ENCODE measurements at regions not wholly inside any gene's neighbourhood (a gene's known extent, or its start where the extent isn't known, plus 50 kb on each side); places are given as distances from the start of the nearest gene placed in this dataset.
"Not testable (repeated sequence)": the region's sequence is repeated elsewhere in the genome, so short reads cannot be mapped to it uniquely, and the experiment has no call there.

GRCh38 chr3:174336784-174337183 is 522.4 kb upstream of the NAALADL2 start:
- DNase-seq (ENCODE audit: low spot score), result no peak

DNA sequence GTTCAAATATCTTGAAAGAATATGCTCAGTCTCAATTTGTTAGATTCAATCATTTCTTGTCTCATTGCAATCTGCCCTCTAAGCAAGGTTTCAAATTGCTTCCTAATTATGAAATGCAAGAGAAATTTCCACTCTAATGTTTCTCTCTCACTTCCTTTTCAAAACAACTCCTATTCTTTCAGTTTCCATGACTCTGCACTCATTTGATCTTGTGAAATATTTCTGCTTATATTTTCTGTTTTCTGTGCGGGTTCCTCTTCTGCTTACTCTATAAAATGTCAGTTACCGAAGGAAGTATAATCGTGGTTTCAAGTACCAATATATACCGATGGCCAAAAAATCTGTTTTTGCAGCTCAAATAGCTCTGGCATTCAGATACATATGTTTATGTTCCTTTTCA is 521.9 kb upstream of the NAALADL2 start:
- no peak for DNase-seq (ENCODE audit: low spot score)

GRCh38 chr3:174340624-174341587 is 518.2 kb upstream of the NAALADL2 start:
- no peak for DNase-seq (ENCODE audit: low spot score)

DNA sequence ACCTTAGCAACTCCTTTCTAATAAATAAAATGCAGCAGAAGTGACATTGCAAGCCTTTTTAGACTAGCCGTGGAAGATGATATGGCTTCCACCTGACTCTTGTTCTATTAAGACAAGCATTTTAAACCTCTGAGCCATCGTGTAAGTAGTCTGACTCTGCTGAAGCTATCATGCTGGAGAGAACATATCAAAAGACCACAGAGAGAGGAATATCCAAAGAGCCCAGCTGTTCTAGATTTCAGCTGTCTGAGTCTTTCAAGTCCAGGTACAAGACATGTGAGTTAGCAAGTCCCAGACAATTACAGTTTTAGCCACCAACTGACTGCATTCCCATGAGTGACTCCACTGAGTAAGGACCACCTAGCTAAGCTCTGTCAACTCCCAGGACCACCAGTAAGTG is 517.0 kb upstream of the NAALADL2 start:
- no peak for DNase-seq (ENCODE audit: low spot score)

- DNase-seq (ENCODE audit: low spot score), result no peak
Observed at GRCh38 chr3:174342941-174343501, 516.1 kb upstream of the NAALADL2 start.

GRCh38 chr3:174346141-174346540 is 513.0 kb upstream of the NAALADL2 start:
- DNase-seq (ENCODE audit: low spot score), result no peak

- DNase-seq (ENCODE audit: low spot score), result no peak
Observed at GRCh38 chr3:174346571-174346970, 512.6 kb upstream of the NAALADL2 start.

- no peak for DNase-seq (ENCODE audit: low spot score)
Observed at GRCh38 chr3:174347474-174348138, 511.5 kb upstream of the NAALADL2 start.

DNA sequence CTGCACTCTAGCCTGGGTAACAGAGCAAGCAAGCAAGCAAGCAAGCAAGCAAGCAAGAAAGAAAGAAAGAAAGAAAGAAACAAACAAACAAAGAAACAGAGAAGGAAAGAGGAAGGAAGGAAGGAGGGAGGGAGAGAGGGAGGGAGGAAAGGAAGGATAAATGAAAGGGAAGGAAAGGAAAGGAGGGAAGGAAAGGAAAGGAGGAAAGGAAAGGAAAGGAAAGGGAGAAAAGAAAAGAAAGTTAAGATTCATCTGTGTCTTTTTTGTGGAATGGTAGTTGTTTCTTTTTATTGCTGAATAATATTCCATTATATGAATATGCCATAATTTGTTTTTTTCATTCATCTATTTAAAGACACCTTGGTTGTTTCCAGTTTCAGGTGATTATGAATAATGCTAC is 506.9 kb upstream of the NAALADL2 start:
- DNase-seq (ENCODE audit: low spot score), result no peak

- DNase-seq (ENCODE audit: low spot score), result no peak
Observed at GRCh38 chr3:174355505-174355904, 503.6 kb upstream of the NAALADL2 start.

- DNase-seq (ENCODE audit: low spot score), result no peak
Observed at GRCh38 chr3:174356596-174356995, 502.5 kb upstream of the NAALADL2 start.

GRCh38 chr3:174358252-174358651 is 500.9 kb upstream of the NAALADL2 start:
- no peak for DNase-seq (ENCODE audit: low spot score)

- DNase-seq (ENCODE audit: low spot score), result no peak
Observed at GRCh38 chr3:174362556-174362955, 496.6 kb upstream of the NAALADL2 start.

GRCh38 chr3:174363256-174363655 is 495.9 kb upstream of the NAALADL2 start:
- no peak for DNase-seq (ENCODE audit: low spot score)

GRCh38 chr3:174365796-174366195 is 493.3 kb upstream of the NAALADL2 start:
- DNase-seq (ENCODE audit: low spot score), result no peak

GRCh38 chr3:174366904-174367303 is 492.2 kb upstream of the NAALADL2 start:
- DNase-seq (ENCODE audit: low spot score), result not testable (repeated sequence)

GRCh38 chr3:174376346-174376745 is 482.8 kb upstream of the NAALADL2 start:
- DNase-seq (ENCODE audit: low spot score), result no peak

GRCh38 chr3:174377096-174377495 is 482.0 kb upstream of the NAALADL2 start:
- no peak for DNase-seq (ENCODE audit: low spot score)

DNA sequence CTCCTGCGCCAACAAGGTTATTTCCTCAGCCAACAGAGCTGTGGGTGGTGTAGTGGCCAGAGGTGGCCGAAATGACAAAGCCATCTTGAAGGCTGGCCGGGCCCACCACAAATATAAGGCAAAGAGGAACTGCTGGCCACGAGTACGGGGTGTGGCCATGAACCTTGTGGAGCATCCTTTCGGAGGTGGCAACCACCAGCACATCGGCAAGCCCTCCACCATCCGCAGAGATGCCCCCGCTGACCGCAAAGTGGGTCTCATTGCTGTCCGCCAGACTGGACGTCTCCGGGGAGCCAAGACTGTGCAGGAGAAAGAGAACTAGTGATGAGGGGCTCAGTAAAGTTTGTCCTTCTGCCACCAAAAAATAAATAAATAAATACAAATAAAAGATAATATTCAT is 481.4 kb upstream of the NAALADL2 start:
- no peak for DNase-seq (ENCODE audit: low spot score)

DNA sequence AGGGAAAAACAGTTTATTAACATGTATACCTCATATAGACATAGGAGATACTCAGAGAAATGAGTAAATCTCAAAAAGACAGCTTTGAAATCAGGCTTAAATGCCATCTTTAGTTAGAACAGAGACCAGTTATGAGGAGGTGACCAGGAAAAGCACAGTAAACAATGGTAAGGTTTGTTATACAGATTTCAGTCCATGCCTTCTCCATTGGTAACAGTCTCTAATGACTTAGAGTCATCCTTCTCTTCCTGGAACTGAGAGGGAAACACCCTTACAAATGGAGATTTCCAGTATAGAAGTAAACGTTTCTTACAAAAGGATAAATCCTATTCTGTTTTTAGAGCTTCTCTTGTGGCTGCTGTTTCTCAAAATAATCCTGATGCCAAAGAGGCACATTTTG is 476.3 kb upstream of the NAALADL2 start:
- no peak for DNase-seq (ENCODE audit: low spot score)

GRCh38 chr3:174387736-174388135 is 471.4 kb upstream of the NAALADL2 start:
- no peak for DNase-seq (ENCODE audit: low spot score)

DNA sequence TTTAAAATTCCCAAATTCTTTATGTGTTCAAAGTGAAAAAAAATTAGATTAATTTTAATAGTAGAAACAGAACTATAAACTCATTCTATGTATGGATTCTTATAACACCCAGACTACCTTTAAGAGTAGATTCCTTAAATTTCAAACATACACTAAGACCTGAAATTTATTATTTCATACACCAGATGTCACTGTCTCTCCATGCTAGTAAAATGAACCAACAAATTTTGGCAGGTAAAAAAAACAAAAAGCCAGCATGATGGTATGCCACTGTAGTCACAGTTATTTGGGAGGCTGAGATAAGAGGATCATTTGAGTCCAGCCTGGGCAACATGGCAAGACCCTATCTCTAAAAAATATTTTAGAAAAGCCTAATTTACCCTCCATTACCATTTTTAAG is 461.3 kb upstream of the NAALADL2 start:
- DNase-seq (ENCODE audit: low spot score), result no peak

DNA sequence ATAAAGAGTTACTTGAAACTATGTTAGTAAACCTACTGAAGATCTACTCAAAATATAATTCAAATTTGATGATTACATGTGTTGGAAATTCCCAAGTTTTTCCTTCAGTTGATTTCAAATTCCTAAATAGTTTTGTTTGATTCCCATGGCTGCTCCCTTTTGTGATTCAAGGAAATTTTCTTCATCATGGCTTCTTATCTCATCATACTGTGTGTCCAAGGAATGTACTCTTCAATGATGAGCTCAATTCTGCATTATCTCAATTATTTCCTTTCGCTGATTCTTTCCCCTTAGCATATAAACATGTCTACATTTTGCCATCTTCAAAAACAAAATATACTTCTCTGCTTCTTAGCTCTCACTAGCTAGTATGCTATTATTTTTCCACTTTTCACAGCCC is 460.4 kb upstream of the NAALADL2 start:
- no peak for DNase-seq (ENCODE audit: low spot score)
